Psoas muscle (tissue), 7 donors: ENCODE measurements at regions not wholly inside any gene's neighbourhood (a gene's known extent, or its start where the extent isn't known, plus 50 kb on each side); places are given as distances from the start of the nearest gene placed in this dataset.

Experiments
- ATAC-seq, 4 donors: fragments of 200-7000 bp; cut with Tn5 transposase; one replicate each; pipeline ENCODE4 v1.9.1; 2020; ENCODE audit warnings: moderate library complexity in 3 of 4, mild to moderate bottlenecking in 2 of 4
- DNase-seq, 2 donors: peaks; one replicate each; pipeline ENCODE4 v3.0.0-alpha.2; 2020
- H3K27ac ChIP-seq: fragments of 200-600 bp; one replicate; pipeline ENCODE4 v1.8.0; 2022
- H3K27me3 ChIP-seq, 3 donors: fragments of 200-600 bp in 1 of 3; one replicate each; pipeline versions ENCODE4 v1.6.1 to v1.8.0; 2013 to 2022; ENCODE audit warnings: low read length in 2 of 3, mild to moderate bottlenecking in 2 of 3, moderate library complexity in 1 of 3; ENCODE audit not compliant: insufficient read depth in 3 of 3
- H3K36me3 ChIP-seq, 2 donors: fragments of 200-600 bp in 1 of 2; one replicate each; pipeline versions ENCODE4 v1.6.1 to v1.8.0; 2013 to 2022; ENCODE audit warnings: low read depth in 1 of 2, mild to moderate bottlenecking in 1 of 2, moderate library complexity in 1 of 2; ENCODE audit not compliant: insufficient read depth in 1 of 2
- H3K4me1 ChIP-seq: fragments of 200-600 bp; one replicate; pipeline ENCODE4 v1.8.0; 2022
- H3K4me3 ChIP-seq: fragments of 200-600 bp; one replicate; pipeline ENCODE4 v1.8.0; 2022; ENCODE audit warnings: mild to moderate bottlenecking
- H3K9me3 ChIP-seq: fragments of 200-600 bp; one replicate; pipeline ENCODE4 v1.8.0; 2022
- CTCF ChIP-seq: fragments of 200-600 bp; IDR thresholded peaks from one replicate; pipeline ENCODE4 v1.8.0; 2022; ENCODE audit warnings: antibody characterized with exemption
- whole genome bisulfite sequencing, 3 donors: extraction: QIAGEN DNeasy Blood & Tissue Kit; methylation state at CpG; one replicate each; pipeline versions ENCODE4 v1.1.6 to v1.1.7; 2013; 5-methylcytosine and 5-hydroxymethylcytosine counted together
- intact Hi-C, 2 donors: fragments of 100-400 bp; cut with DNase I; formaldehyde crosslinking; loops; one replicate each; pipeline versions ENCODE4 v1.11.0 to v1.14.2; 2022
- donor health status: healthy with polysubstance abuse.
- donor health status: DM: no; HTN: no; CAD: no; lungs with moderate emphysema.
- donor health status: Bipolar disorder and iron deficiency.
- donor health status: healthy.
- donor health status: DM: yes; HTN: yes; CAD: no.
- donor health status: DM: no; HTN: no; CAD: no.
- donor health status: DM: yes; HTN: yes; CAD: no.

- no peaks in the 10 kb centered on the region for H3K36me3 ChIP-seq
- H3K4me1 ChIP-seq = no peaks in the 10 kb centered on the region
- no peak for ATAC-seq
- DNase-seq = no peak
- H3K9me3 ChIP-seq = no peaks in the 10 kb centered on the region
- H3K27ac ChIP-seq = no peak overlapping the region
- H3K27me3 ChIP-seq = peaks cover 0 to 2% (median 0%) of the 10 kb centered on the region in 3 donors
- TF ChIP-seq CTCF = no peak
- WGBS, 3 donors = 78 to 80% (median 79%) methylated on average over 5 of the region's 5 CpGs
- intact Hi-C loops = no loop called here
- H3K4me3 ChIP-seq = no peak overlapping the region
These were observed 600.7 kb upstream of the ID2 start for GRCh38 chr2:8081130-8081529.

GRCh38 chr2:8082840-8083239, 599.0 kb upstream of the ID2 start:
- Histone ChIP-seq H3K27me3 (peaks cover 0 to 2% (median 0%) of the 10 kb centered on the region in 3 donors), H3K36me3 (no peaks in the 10 kb centered on the region), H3K27ac (no peak overlapping the region), H3K4me3 (no peak overlapping the region), H3K9me3 (no peaks in the 10 kb centered on the region), H3K4me1 (no peaks in the 10 kb centered on the region)
- 89 to 95% (median 91%) methylated on average over 4 of the region's 4 CpGs for WGBS, 3 donors
- intact Hi-C loops = no loop called here
- TF ChIP-seq CTCF = no peak
- no peak for ATAC-seq
- no peak for DNase-seq

- ATAC-seq (no peak), DNase-seq (no peak)
- no peak for TF ChIP-seq CTCF
- Histone ChIP-seq H3K27ac (no peak overlapping the region), H3K4me3 (no peak overlapping the region), H3K36me3 (no peaks in the 10 kb centered on the region), H3K4me1 (no peaks in the 10 kb centered on the region), H3K9me3 (no peaks in the 10 kb centered on the region), H3K27me3 (peaks cover 0 to 4% (median 0%) of the 10 kb centered on the region in 3 donors)
- 86 to 91% (median 86%) methylated on average over 2 of the region's 2 CpGs for WGBS, 3 donors
- intact Hi-C loops = no loop called here
These were observed 595.5 kb upstream of the ID2 start for GRCh38 chr2:8086357-8086756.

- ATAC-seq = no peak
- Histone ChIP-seq H3K27me3 (peaks cover 0 to 4% (median 0%) of the 10 kb centered on the region in 3 donors), H3K9me3 (no peaks in the 10 kb centered on the region), H3K36me3 (no peaks in the 10 kb centered on the region), H3K4me3 (no peak overlapping the region), H3K4me1 (no peaks in the 10 kb centered on the region), H3K27ac (no peak overlapping the region)
- TF ChIP-seq CTCF = no peak
- intact Hi-C loops = no loop called here
- no peak for DNase-seq
- 77 to 84% (median 84%) methylated on average over 4 of the region's 4 CpGs for WGBS, 3 donors
These were observed 594.9 kb upstream of the ID2 start for GRCh38 chr2:8086796-8087479.

GRCh38 chr2:8087480-8087840, 594.4 kb upstream of the ID2 start:
- no peaks in the 10 kb centered on the region for H3K4me1 ChIP-seq
- no peak overlapping the region for H3K4me3 ChIP-seq
- intact Hi-C loops = no loop called here
- ATAC-seq (no peak), DNase-seq (no peak)
- no peaks in the 10 kb centered on the region for H3K36me3 ChIP-seq
- H3K9me3 ChIP-seq = no peaks in the 10 kb centered on the region
- H3K27me3 ChIP-seq = peaks cover 0 to 4% (median 0%) of the 10 kb centered on the region in 3 donors
- no peak for TF ChIP-seq CTCF
- H3K27ac ChIP-seq = no peak overlapping the region
- WGBS, 3 donors = 83 to 92% (median 85%) methylated on average over 3 of the region's 3 CpGs
